Natural killer cell (primary cell): ENCODE measurements at regions not wholly inside any gene's neighbourhood (a gene's known extent, or its start where the extent isn't known, plus 50 kb on each side); places are given as distances from the start of the nearest gene placed in this dataset.

ENCODE experiments used
- ATAC-seq, 3 donors: fragments of 150-1000 bp in 2 of 3; fragments of 200-7000 bp in 1 of 3; cut with Tn5 transposase; 1 replicate in 1 of 3; 2 replicates in 2 of 3; pipeline ENCODE4 v1.10.0; 2021; ENCODE audit warnings: mild to moderate bottlenecking in 2 of 3, moderate library complexity in 2 of 3
- DNase-seq, 2 donors: peaks; one replicate each; pipeline versions ENCODE4 v3.0.0 to v3.0.0-alpha.2; 2013 to 2021; ENCODE audit warnings: mixed read lengths in 1 of 2
- H3K27ac ChIP-seq: one replicate; pipeline ENCODE4 v1.5.1; 2013; ENCODE audit warnings: mild to moderate bottlenecking, low read length
- H3K27me3 ChIP-seq: one replicate; pipeline ENCODE4 v1.6.1; 2013; ENCODE audit warnings: low read length; ENCODE audit not compliant: control insufficient read depth, insufficient read depth
- H3K36me3 ChIP-seq: one replicate; pipeline ENCODE4 v1.6.1; 2013; ENCODE audit warnings: low read length; ENCODE audit not compliant: control insufficient read depth, insufficient read depth
- H3K4me1 ChIP-seq: one replicate; pipeline ENCODE4 v1.6.1; 2013; ENCODE audit warnings: low read length; ENCODE audit not compliant: control insufficient read depth, insufficient read depth
- H3K4me3 ChIP-seq: one replicate; pipeline ENCODE4 v1.5.1; 2013; ENCODE audit warnings: low read length
- H3K9me3 ChIP-seq: one replicate; pipeline ENCODE4 v1.6.1; 2013; ENCODE audit warnings: low read length; ENCODE audit not compliant: control insufficient read depth, insufficient read depth
- H3K27ac Mint-ChIP-seq, 2 donors: one replicate each; pipeline ENCODE4 v1.8.0; 2022; ENCODE audit warnings: mild to moderate bottlenecking in 2 of 2, mixed read lengths in 2 of 2, moderate library complexity in 1 of 2
- H3K27me3 Mint-ChIP-seq, 2 donors: one replicate each; pipeline ENCODE4 v1.8.0; 2022; ENCODE audit warnings: low read depth in 2 of 2, mixed read lengths in 2 of 2
- H3K36me3 Mint-ChIP-seq: one replicate; pipeline ENCODE4 v1.8.0; 2022; ENCODE audit warnings: mixed read lengths
- H3K4me1 Mint-ChIP-seq, 2 donors: one replicate each; pipeline ENCODE4 v1.8.0; 2022; ENCODE audit warnings: mixed read lengths in 2 of 2
- H3K4me3 Mint-ChIP-seq: one replicate; pipeline ENCODE4 v1.8.0; 2022; ENCODE audit warnings: mild to moderate bottlenecking, moderate library complexity, mixed read lengths
- H3K9me3 Mint-ChIP-seq, 2 donors: one replicate each; pipeline ENCODE4 v1.8.0; 2022; ENCODE audit warnings: mixed read lengths in 2 of 2
- CTCF ChIP-seq: fragments of 200-600 bp; IDR thresholded peaks from one replicate; pipeline ENCODE4 v1.8.0; 2022; ENCODE audit warnings: antibody characterized with exemption
- WGBS: methylation state at CpG from one replicate; pipeline ENCODE4 v1.1.7; 2013; ENCODE audit warnings: missing lambda C conversion rate; ENCODE audit not compliant: insufficient coverage; 5-methylcytosine and 5-hydroxymethylcytosine counted together
- intact Hi-C: fragments of 100-400 bp; cut with micrococcal nuclease; formaldehyde crosslinking; loops from one replicate; pipeline ENCODE4 v1.14.2; 2022

GRCh38 chr13:65943708-65944107 lies 1286.4 kb downstream of the PCDH9 start:
- H3K27ac ChIP-seq = no peak overlapping the region
- H3K27me3 ChIP-seq = no peaks in the 10 kb centered on the region
- Mint-ChIP-seq H3K27me3 (peaks cover 3 to 11% of the 10 kb centered on the region in 2 donors), H3K27ac (no peak overlapping the region), H3K36me3 (no peaks in the 10 kb centered on the region), H3K4me3 (no peak overlapping the region), H3K4me1 (no peaks in the 10 kb centered on the region), H3K9me3 (no peaks in the 10 kb centered on the region)
- 78% methylated on average over 3 of the region's 3 CpGs for WGBS
- no peaks in the 10 kb centered on the region for H3K4me1 ChIP-seq
- no peak for ATAC-seq
- H3K4me3 ChIP-seq = no peak overlapping the region
- DNase-seq = no peak
- H3K36me3 ChIP-seq = no peaks in the 10 kb centered on the region
- no peaks in the 10 kb centered on the region for H3K9me3 ChIP-seq
- no peak for TF ChIP-seq CTCF
- intact Hi-C loops = no loop called here

- no peak overlapping the region for H3K4me3 ChIP-seq
- Mint-ChIP-seq H3K27me3 (peaks cover 3 to 6% of the 10 kb centered on the region in 2 donors), H3K9me3 (no peaks in the 10 kb centered on the region), H3K4me3 (no peak overlapping the region), H3K27ac (no peak overlapping the region), H3K4me1 (no peaks in the 10 kb centered on the region), H3K36me3 (no peaks in the 10 kb centered on the region)
- no peak for ATAC-seq
- TF ChIP-seq CTCF = no peak
- DNase-seq = no peak
- H3K27ac ChIP-seq = no peak overlapping the region
- no CpG with 5 or more reads among the region's 1 CpG for WGBS
- H3K9me3 ChIP-seq = no peaks in the 10 kb centered on the region
- H3K4me1 ChIP-seq = no peaks in the 10 kb centered on the region
- no peaks in the 10 kb centered on the region for H3K27me3 ChIP-seq
- H3K36me3 ChIP-seq = no peaks in the 10 kb centered on the region
- intact Hi-C loops = no loop called here
Measured at GRCh38 chr13:65943024-65943423, 1287.1 kb downstream of the PCDH9 start.

GRCh38 chr13:65940720-65941119 lies 1289.4 kb downstream of the PCDH9 start:
- Histone ChIP-seq H3K27ac (no peak overlapping the region), H3K4me3 (no peak overlapping the region), H3K4me1 (no peaks in the 10 kb centered on the region), H3K36me3 (no peaks in the 10 kb centered on the region), H3K9me3 (no peaks in the 10 kb centered on the region), H3K27me3 (no peaks in the 10 kb centered on the region)
- Mint-ChIP-seq H3K9me3 (no peaks in the 10 kb centered on the region), H3K4me3 (no peak overlapping the region), H3K27ac (no peak overlapping the region), H3K27me3 (no peaks in the 10 kb centered on the region), H3K36me3 (no peaks in the 10 kb centered on the region), H3K4me1 (no peaks in the 10 kb centered on the region)
- TF ChIP-seq CTCF = no peak
- ATAC-seq = no peak
- no peak for DNase-seq
- intact Hi-C loops = no loop called here
- WGBS = 90% methylated on average over 3 of the region's 3 CpGs

GRCh38 chr13:65937251-65937650 lies 1292.9 kb downstream of the PCDH9 start:
- no peak for TF ChIP-seq CTCF
- no peaks in the 10 kb centered on the region for H3K9me3 ChIP-seq
- Mint-ChIP-seq H3K9me3 (no peaks in the 10 kb centered on the region), H3K27me3 (peaks cover 0 to 3% of the 10 kb centered on the region in 2 donors), H3K27ac (no peak overlapping the region), H3K4me1 (peaks cover 6 to 14% of the 10 kb centered on the region in 2 donors), H3K36me3 (no peaks in the 10 kb centered on the region), H3K4me3 (no peak overlapping the region)
- no CpG with 5 or more reads among the region's 2 CpGs for WGBS
- H3K27ac ChIP-seq = no peak overlapping the region
- no peaks in the 10 kb centered on the region for H3K36me3 ChIP-seq
- no peak for ATAC-seq
- H3K4me1 ChIP-seq = no peaks in the 10 kb centered on the region
- no peak overlapping the region for H3K4me3 ChIP-seq
- intact Hi-C loops = no loop called here
- no peak for DNase-seq
- no peaks in the 10 kb centered on the region for H3K27me3 ChIP-seq
